ENCODE measurements at regions not wholly inside any gene's neighbourhood (a gene's known extent, or its start where the extent isn't known, plus 50 kb on each side); places are given as distances from the start of the nearest gene placed in this dataset.

- H3K27me3 Mint-ChIP-seq (ENCODE audit: low read depth): no peaks in the 10 kb centered on the region; the same call in none of the 2 replicates
- Histone ChIP-seq H2AFZ (ENCODE audit: low read length) (no peak overlapping the region), H3K4ac (ENCODE audit: low read depth, low read length) (no peak overlapping the region), H3K27me3 (ENCODE audit: insufficient read depth, low read length) (no peaks in the 10 kb centered on the region), H4K8ac (replicated peaks; ENCODE audit: insufficient read length, low read depth, low read length) (no peak overlapping the region), H4K20me1 (ENCODE audit: control insufficient read depth, insufficient read depth, insufficient read length) (no peaks in the 10 kb centered on the region), H3K4me1 (ENCODE audit: insufficient read depth, low read length) (no peaks in the 10 kb centered on the region), H3K18ac (ENCODE audit: insufficient read length, low read depth, low read length) (no peak overlapping the region), H2AK5ac (ENCODE audit: insufficient read length, low read length) (no peak overlapping the region), H2BK20ac (ENCODE audit: low read depth, low read length, poor library complexity, severe bottlenecking) (no peak overlapping the region), H3K79me2 (ENCODE audit: insufficient read depth, low read length) (no peaks in the 10 kb centered on the region), H3K23ac (ENCODE audit: insufficient read length, low read depth, low read length) (no peak overlapping the region), H2BK120ac (ENCODE audit: low read depth, low read length, poor library complexity, severe bottlenecking) (no peak overlapping the region), H3K14ac (ENCODE audit: insufficient read depth, low read length) (no peak overlapping the region), H4K91ac (ENCODE audit: insufficient read length, low read depth, low read length) (no peak overlapping the region), H3K27ac (ENCODE audit: insufficient read length, low read depth, low read length) (no peak overlapping the region), H3K9me3 (ENCODE audit: control insufficient read depth, low read depth, low read length) (no peaks in the 10 kb centered on the region), H3K4me2 (ENCODE audit: insufficient read depth, insufficient read length, low read length) (no peak overlapping the region), H3K56ac (ENCODE audit: insufficient read length, low read depth, low read length) (no peak overlapping the region), H3K79me1 (ENCODE audit: insufficient read depth, low read depth, low read length, poor library complexity, severe bottlenecking) (no peaks in the 10 kb centered on the region), H2BK5ac (ENCODE audit: insufficient read length, low read length) (no peak overlapping the region), H3T11ph (ENCODE audit: low read length) (no peak overlapping the region), H2BK12ac (ENCODE audit: insufficient read length, low read depth, low read length) (no peak overlapping the region), H2BK15ac (ENCODE audit: low read depth, low read length) (no peak overlapping the region), H4K5ac (ENCODE audit: insufficient read length, low read depth, low read length) (no peak overlapping the region), H3K9ac (ENCODE audit: extremely low read depth, insufficient read length, low read length) (no peak overlapping the region), H3K23me2 (ENCODE audit: insufficient read length, low read depth, low read length, poor library complexity, severe bottlenecking) (no peaks in the 10 kb centered on the region)
- no peak overlapping the region for H3K4me3 Mint-ChIP-seq
- no peak for TF ChIP-seq CTCF (conservative IDR thresholded peaks at IDR 0.05)
- peaks cover 0 to 12% of the 10 kb centered on the region in 2 experiments; a peak in 2 of 4 replicates for H3K4me1 Mint-ChIP-seq
- H3K9me3 Mint-ChIP-seq: no peaks in the 10 kb centered on the region
- no peak overlapping the region; a peak in 1 of 7 replicates for H3K27ac Mint-ChIP-seq
- H3K36me3 Mint-ChIP-seq (ENCODE audit: insufficient read depth in 1 of 3, low read depth in 3 of 3): peaks cover 0 to 2% (median 0%) of the 10 kb centered on the region in 3 experiments; a peak in 2 of 7 replicates
- DNase-seq: no peak
- no CpG with 5 or more reads among the region's 5 CpGs for WGBS (ENCODE audit: extremely low coverage, insufficient read length, low lambda C conversion rate)
Measured at GRCh38 chr2:106963893-106964292, 77.9 kb upstream of the ST6GAL2 start.

All from H9 (cell line).